ENCODE measurements at regions not wholly inside any gene's neighbourhood (a gene's known extent, or its start where the extent isn't known, plus 50 kb on each side); places are given as distances from the start of the nearest gene placed in this dataset.

GRCh38 chr13:63631006-63631405 lies 2215.4 kb upstream of the PCDH20 start:
- TF ChIP-seq CTCF (IDR thresholded peaks at IDR 0.05), result no peak

GRCh38 chr13:63629591-63629990 lies 2213.9 kb upstream of the PCDH20 start:
- TF ChIP-seq CTCF (IDR thresholded peaks at IDR 0.05), result no peak

- TF ChIP-seq CTCF (IDR thresholded peaks at IDR 0.05), result no peak
Observed at GRCh38 chr13:63628310-63628709, 2212.7 kb upstream of the PCDH20 start.

GRCh38 chr13:63625869-63626268 lies 2210.2 kb upstream of the PCDH20 start:
- TF ChIP-seq CTCF (IDR thresholded peaks at IDR 0.05), result no peak

- TF ChIP-seq CTCF (IDR thresholded peaks at IDR 0.05), result no peak
Observed at GRCh38 chr13:63614874-63615612, 2199.4 kb upstream of the PCDH20 start.

- TF ChIP-seq CTCF (IDR thresholded peaks at IDR 0.05), result no peak
Observed at GRCh38 chr13:63607153-63607552, 2191.5 kb upstream of the PCDH20 start.

GRCh38 chr13:63605962-63606361 lies 2190.3 kb upstream of the PCDH20 start:
- no peak for TF ChIP-seq CTCF (IDR thresholded peaks at IDR 0.05)

- no peak for TF ChIP-seq CTCF (IDR thresholded peaks at IDR 0.05)
Observed at GRCh38 chr13:63605403-63605802, 2189.8 kb upstream of the PCDH20 start.

All from LNCAP (cell line).